ENCODE measurements at regions not wholly inside any gene's neighbourhood (a gene's known extent, or its start where the extent isn't known, plus 50 kb on each side); places are given as distances from the start of the nearest gene placed in this dataset.

- no peak for TF ChIP-seq MAX (IDR thresholded peaks at IDR 0.05; ENCODE audit: insufficient read depth, insufficient read length)
- no peak for TF ChIP-seq CTCF (IDR thresholded peaks at IDR 0.05; ENCODE audit: extremely low read depth in 1 of 2, insufficient read depth in 1 of 2, low read depth in 1 of 2, low read length in 2 of 2)
- TF ChIP-seq POLR2AphosphoS5 (IDR thresholded peaks at IDR 0.05; ENCODE audit: insufficient read depth, low read depth, low read length), result no peak
- no peak for TF ChIP-seq POLR2A (IDR thresholded peaks at IDR 0.05; ENCODE audit: low read depth, low read length)
- TF ChIP-seq GATA2 (IDR thresholded peaks at IDR 0.05; ENCODE audit: insufficient read depth, insufficient read length, low read depth, low read length), result no peak
- TF ChIP-seq EZH2 (IDR thresholded peaks at IDR 0.05; ENCODE audit: borderline replicate concordance, low read depth, low read length, severe bottlenecking), result no peak
- TF ChIP-seq JUN (IDR thresholded peaks at IDR 0.05; ENCODE audit: borderline replicate concordance, insufficient read depth, insufficient read length, low read depth), result no peak
- no peak for TF ChIP-seq MYC (IDR thresholded peaks at IDR 0.05; ENCODE audit: low read depth, low read length)
- TF ChIP-seq FOS (IDR thresholded peaks at IDR 0.05; ENCODE audit: borderline replicate concordance, insufficient read depth, low read length), result no peak
Measured at GRCh38 chr7:50189371-50189770, 96.3 kb upstream of the ZPBP start.

Data from endothelial cell of umbilical vein (primary cell).